ENCODE measurements at regions not wholly inside any gene's neighbourhood (a gene's known extent, or its start where the extent isn't known, plus 50 kb on each side); places are given as distances from the start of the nearest gene placed in this dataset.

DNA sequence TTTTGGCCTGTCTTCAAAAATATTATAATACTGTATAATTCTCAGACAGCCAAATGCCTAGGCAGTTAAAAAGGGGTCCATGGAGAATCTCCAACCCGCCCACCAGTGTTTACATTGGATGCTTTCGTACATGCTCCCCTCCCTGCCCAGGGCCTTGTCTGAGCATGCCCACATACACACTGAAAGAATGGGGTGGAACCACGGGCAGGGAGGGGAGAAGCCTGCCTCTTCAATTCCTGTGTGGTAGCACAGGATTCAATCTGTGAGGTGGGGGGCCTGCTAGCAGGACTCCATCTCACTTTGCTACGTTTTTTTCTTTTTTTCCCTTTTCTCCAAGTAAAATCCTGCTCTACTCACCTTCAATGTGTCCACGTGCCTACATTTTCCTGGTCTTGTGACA is 314.7 kb upstream of the GRAMD2B start:
- no peak for TF ChIP-seq GATA2 (IDR thresholded peaks at IDR 0.05; ENCODE audit: low read depth, low read length)
- TF ChIP-seq GATA3 (IDR thresholded peaks at IDR 0.05; ENCODE audit: low read depth, low read length): no peak

Measured in SH-SY5Y (cell line).